Hematopoietic multipotent progenitor cell treated with erythropoietin and hydrocortisone succinate and interleukin-3 and kit ligand, for 17 days (in vitro differentiated cells): ENCODE measurements at regions not wholly inside any gene's neighbourhood (a gene's known extent, or its start where the extent isn't known, plus 50 kb on each side); places are given as distances from the start of the nearest gene placed in this dataset.

Experiments used
- DNase-seq: peaks from one replicate; pipeline ENCODE4 v3.0.0-alpha.2; 2015; ENCODE audit warnings: low spot score

DNA sequence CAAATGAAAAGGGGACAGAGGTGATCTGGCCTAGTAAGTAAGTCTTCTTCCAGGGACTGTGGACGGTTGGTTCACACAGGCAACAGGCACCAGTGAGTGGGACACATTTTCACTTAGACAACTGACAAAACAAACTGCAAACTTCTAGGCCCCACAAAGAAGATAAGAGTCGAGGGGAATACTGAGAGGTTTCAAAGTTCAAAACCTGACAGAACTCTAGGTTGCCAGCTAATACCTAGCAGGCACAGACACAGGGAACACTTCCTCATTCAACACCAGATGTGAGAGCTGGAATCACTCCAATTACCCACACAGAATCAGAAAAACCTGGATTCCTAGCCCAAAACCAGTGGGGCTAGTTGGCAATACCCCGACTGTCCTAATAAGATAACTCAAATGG lies 621.7 kb downstream of the ZPLD1 start:
- no peak for DNase-seq

DNA sequence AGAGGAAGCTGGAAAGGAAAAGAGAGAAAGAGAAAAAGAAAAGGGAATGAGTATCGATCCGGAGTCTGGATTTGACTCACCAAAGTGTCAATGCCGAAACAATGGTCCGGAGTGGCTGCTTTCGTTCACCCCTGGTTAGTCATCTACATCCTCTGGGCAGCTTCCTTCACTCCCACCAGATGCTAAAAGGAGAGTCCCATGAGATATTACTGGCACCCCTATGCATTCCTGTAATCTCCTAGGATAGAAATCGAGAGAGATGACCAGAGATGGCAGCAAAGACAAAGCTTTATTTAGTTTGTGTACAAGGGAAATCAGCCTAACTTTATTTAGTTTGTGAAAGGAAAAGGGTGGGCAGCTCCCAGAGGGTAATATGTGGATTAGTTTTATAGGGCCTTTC lies 622.2 kb downstream of the ZPLD1 start:
- no peak for DNase-seq

DNA sequence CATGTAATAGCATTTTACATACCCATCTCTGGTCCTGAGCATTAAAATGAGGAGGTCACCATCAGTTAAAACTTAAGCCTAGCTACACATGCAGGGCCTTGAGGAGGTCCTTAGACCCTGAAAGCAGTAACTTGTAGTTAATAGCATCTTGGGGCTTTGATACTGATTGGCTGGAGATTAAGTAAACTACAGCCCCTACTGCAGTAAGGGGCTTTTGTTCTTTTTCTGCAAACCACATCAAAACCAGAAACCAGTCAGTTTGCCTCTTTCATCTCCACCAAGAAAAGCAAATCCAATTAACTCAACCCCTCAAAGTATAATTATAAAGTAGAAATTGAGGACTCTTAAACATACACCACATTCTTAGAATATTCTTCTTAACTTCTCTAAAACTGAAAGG lies 622.7 kb downstream of the ZPLD1 start:
- no peak for DNase-seq

DNA sequence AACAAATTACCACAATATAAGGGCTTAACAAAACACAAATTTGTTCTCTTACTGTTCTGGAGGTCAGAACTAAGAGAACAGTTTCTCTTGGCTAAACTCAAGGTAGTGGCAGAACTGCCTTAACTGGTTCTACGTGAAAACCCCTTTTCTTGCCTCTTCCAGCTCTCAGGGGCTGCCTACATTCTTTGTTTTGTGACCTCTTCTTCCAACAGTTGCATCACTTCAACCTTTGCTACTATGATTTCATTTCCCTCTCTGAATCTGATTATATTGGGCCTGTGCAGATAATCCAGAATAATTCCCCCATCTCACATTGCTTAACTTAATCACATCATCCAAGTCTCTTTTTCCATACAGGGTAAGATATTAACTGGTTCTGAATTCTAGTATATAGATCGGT lies 624.6 kb downstream of the ZPLD1 start:
- no peak for DNase-seq

DNA sequence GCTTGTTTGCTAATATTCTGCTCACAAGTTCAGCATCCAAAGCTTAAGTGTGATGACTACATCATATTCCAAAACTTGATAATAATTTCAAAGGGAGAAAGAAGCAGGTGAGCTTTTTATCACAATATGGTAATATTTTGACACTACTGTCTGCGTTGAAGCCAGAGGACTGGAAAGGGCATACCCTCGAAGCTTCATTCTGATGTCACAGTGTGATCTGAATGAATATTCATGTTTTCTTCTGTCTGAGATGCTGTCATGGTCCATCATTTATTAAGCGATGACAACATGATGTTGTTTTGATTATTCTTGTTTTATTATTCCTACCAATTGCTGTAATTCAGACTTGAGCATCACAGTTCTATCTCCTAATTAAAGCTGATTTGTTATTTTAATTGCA lies 625.4 kb downstream of the ZPLD1 start:
- no peak for DNase-seq

DNA sequence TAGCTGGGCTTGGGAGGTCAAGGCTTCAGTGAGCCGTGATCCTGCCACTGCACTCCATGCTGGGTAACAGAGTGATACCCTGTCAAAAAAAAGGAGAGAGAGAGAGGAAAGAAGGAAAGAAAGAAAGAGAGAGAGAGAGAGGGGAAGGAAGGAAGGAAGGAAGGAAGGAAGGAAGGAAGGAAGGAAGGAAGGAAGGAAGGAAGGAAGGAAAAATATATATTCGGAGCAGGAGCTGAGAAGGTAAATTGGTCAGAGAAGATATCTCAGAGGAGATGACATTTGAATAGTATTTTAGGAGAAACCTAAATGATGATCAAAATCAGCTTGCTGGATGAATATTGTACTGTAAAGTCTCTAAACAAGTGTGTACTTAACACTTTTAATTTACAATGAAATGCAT lies 633.1 kb downstream of the ZPLD1 start:
- DNase-seq = no peak

DNA sequence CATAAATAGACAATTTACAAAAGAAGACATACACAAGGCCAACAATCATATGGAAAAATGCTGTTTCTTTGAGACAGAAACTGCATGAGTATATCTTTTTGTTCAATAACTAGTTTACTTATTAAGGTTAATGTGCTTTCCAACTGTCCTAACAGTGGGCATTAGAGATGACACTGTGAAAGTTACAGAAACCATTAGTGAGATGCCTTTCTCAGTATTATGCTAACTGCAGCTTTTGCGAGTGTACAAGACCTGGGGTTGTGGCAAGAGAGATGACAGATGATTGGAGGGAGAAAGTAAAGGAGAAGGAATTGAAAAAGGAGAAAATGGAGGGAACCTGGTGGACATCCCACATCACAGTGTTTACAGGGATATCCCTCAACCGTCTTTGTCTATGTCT lies 640.5 kb downstream of the ZPLD1 start:
- no peak for DNase-seq

DNA sequence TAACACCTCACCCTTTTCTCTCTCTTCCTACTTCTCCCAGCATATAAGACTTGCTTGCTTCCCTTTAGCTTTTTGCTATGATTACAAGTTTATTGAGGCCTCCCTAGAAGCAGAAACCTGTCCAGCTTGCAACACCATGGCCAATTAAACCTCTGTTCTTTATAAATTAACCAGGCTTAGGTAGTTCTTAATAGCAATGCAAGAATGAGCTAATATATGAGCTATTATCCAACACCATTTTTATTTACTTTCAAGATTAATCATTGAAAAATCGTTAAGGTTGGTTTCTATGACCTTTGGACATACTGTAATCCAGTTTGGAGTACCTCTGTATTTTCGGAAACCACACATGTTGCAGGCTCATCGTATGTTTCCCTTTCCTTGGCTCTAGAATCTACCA lies 643.1 kb downstream of the ZPLD1 start:
- no peak for DNase-seq

DNA sequence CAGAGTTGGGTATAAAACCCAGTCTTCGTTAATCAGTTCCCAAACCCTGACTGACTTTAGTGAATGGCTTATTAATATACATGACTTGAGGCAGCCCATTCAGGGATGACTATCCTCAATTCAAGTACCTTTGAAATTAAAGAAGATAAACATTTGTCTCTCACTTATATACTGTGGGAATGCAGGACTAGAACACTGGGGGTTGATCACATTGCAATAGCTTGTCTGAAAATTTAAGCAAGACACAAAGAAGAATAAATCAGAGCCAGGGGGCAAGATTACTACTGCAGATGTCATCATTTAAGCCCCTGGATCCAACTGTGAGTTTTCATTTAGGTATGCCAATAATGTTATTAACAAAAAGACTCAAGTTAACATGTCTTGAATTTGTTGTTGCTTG lies 647.7 kb downstream of the ZPLD1 start:
- DNase-seq = no peak

DNA sequence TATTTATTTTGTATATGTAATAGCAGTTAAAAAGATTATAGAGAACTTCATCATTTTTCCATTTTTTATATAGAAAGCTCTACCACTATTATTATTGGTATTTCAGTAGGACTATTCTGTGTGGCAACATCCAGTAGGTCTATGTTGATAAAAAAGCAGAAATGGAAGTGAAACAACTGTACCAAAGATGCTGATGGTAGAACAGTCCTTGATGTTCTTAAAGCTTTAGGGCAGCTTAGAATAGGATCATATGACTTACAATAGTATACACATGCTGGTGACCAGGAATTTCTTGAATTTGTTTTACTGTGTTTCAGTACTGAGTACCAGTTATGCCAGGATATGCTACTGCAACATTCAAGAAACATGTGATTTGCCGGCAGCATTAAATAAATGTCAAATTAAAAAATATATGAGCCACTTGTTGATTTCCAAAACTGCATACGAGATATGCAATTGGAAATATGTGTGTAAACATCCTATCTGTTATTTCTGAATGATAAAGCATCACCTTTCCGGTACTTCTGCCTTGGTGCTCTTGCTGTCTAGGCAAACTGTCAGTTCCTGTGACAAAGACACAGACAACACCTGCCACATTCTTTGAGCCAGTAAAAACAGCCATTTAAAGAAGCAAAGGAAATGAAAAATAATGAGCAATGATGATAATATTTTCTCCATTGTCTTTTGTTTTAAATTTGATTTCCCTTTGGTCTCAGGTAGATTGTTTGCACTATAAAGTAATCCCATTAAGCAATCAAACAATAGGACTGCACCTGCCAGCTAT lies 649.2 kb downstream of the ZPLD1 start:
- DNase-seq = no peak

DNA sequence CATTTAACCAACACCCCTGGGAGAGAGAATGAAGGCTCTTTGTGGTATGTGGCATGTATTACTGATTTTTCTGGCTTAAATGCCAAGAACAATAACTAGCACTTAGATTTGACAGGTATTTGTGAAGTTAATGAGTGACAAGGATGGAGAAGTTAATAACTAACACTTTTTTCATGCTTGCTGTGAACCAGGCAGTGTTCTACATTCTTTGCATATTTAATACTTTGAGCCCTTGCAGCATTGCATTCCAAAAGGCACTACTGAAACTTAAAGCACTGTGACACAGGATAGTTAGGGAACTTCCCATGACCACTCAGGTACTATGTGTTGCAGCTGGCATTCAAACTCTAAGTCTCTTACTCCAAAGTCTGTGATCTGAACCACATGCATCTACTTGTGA lies 650.6 kb downstream of the ZPLD1 start:
- no peak for DNase-seq

DNA sequence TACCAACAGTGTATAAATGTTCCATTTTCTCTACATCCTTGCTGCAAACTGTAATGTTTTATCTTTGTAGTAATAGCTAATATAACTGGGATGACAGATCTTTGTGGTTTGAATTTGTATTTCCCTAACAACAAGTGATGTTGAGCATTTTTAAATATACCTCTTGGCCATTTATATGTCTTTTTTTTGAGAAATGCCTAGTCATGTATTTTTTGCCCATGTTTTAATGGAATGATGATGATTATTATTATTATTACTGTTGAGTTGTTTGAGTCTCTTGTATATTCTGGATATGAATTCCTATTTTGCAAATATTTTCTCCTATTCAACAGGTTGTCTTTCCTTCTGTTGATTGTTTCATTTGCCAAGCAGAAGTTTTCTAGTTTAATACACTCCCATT lies 654.9 kb downstream of the ZPLD1 start:
- no peak for DNase-seq

DNA sequence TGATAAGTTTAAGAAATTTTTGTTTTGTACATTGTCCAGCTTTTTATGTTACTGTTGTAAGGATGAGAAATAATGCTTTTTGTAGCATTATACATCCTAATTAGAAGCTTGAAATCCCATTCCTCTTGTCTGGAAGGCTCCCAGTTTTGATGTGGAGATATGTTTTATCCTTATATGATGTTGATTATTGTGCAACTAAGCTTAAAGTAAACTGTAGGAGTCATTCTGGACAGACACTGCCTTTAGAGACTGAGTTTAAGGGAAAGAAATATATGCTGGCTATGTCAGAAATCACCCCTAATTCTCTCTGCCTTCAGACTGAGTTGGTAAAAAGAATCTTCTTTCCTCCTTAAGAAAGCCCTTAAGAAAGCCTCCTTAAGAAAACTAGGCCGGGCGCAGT lies 670.4 kb downstream of the ZPLD1 start:
- DNase-seq = no peak

DNA sequence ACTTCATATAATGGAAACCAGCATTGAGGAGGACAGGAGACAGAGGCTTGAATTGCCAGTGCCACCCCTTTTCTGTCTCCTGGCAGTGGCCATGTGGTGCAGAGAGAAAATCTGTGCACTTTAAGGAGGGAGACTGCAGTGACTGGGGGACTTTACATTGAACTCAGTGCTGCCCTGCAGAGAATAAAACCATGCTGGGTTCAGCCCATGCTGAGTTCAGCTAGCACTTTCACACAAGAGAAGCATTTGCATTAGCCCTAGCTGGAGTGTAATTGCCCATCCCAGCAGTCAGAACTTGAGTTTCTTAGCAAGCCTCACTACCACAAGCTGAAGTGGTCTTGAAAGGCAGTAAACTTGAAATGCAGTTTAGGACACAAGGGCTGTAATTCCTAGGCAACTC lies 677.5 kb downstream of the ZPLD1 start:
- no peak for DNase-seq

DNA sequence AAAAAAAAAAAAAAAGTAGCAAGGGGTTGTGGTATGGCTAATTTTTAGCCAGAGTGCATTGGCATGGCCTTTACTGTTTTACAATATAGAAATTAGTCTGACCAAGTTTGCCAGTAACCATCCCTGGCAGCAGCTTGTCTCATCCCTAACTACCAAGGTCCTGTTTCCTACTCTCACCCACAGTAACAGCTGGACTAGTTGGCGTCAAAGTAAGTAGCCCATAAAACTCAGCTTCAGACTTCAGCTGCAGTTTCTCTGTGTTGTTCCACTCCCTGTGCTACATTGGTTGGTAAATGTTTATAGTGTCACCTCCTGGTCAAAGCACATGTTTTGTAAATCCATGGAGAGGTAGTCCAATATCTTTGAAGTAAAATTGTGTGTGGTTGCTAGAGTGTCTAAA lies 691.3 kb downstream of the ZPLD1 start:
- no peak for DNase-seq

DNA sequence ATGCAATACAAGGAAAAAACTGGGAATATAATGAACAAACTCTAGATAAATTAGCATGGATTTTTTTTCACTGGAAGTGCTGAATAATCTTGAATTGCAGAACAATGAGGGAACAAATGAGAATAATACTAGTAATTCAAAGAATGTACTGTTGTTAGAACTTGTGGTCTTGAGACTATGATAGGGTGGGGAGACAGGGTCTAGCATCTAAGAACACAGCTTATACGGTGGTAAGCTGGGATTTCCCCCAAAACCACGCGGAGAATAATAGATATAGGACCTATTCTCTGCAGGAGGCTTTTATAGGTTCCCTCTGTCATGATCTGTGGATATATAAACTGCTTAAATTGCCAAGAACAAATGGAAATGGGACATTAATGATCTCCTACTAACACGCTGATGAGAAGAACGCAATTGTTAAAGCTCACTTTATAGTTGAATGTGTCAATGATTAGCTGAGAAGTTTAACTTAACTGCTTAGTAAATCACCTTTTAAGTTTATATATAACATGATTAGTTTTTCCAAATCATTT lies 692.3 kb downstream of the ZPLD1 start:
- no peak for DNase-seq

DNA sequence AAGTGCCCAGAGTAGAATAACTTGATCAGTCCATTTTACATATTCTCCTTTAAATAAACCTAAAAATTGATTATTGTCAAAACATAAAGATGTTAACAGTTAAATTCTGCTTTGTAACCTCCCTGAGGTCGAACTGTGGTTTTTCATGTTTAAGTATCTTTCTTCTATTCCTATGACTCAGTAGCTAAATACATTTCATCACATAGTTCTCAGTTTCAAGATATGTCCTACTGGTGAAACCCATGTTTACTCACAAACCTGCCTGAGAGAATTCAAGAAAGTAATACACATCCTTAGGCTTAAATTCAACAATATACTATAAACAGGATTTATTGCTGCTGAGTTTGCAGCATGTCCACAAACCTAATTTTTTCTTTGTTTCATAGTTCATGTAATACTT lies 692.9 kb downstream of the ZPLD1 start:
- no peak for DNase-seq

DNA sequence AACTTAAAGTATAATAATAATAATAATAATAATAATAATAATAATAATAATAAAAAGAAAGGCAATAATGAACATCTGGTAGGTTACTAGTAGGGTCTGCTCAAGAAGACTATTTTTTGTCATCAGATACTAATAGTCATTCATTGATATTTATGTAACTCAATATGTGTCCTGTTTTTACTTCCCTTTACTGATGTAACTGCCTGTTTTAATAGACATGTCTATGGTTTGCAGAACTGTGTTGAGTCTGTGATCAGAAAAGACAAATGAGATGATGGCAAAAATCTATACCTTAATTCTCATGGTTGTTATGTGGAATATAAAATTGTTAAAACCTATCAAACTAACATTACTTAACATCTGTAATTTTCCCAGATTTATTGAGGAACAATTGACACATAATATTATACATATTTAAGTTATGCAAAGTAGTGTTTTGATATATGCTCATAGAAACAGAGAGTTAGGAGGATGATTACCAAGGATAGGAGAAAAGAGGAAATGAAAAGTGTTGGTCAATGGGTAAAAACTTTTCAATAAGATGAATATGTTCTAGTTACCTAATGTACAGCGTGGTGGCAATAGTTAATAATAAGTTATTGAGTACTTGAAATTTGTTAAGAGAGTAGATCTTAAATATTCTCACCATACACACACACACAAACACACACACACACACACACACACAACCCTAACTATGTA lies 699.4 kb downstream of the ZPLD1 start:
- DNase-seq = no peak

DNA sequence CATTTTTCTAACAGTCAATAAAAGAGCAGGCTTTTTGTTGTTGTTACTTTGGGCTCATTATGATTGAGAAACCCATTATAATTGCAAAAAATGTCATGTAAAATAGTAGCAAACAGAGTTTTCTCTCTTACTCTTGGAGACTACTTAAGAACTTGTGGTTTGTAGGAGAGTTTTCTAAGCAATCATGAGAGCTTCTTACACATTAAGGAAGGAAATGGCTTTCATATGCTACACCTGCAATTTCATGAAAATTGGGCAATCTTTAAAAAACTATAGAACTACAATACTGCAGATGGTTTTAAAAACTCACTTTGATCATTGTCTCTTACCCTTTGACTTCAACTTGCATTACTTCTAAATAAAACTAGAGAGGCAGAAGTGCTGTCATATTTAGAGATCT lies 701.8 kb downstream of the ZPLD1 start:
- no peak for DNase-seq

DNA sequence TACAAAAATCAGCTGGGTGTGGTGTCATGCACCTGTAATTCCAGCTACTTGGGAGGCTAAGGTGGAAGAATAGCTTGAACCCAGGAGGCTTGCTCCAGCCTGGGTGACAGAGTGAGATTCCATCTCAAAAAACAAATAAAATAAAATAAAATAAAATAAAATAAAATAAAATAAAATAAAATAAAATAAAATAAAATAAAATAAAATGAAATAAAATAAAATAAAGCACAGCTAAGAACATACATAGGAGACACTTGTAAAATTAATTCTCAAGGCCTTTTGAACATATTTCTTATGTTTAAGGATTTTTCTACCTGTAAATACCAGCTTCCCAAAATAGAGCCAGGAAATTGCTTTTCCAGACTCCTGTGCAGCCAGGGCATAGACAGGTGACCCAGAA lies 703.0 kb downstream of the ZPLD1 start:
- no peak for DNase-seq

DNA sequence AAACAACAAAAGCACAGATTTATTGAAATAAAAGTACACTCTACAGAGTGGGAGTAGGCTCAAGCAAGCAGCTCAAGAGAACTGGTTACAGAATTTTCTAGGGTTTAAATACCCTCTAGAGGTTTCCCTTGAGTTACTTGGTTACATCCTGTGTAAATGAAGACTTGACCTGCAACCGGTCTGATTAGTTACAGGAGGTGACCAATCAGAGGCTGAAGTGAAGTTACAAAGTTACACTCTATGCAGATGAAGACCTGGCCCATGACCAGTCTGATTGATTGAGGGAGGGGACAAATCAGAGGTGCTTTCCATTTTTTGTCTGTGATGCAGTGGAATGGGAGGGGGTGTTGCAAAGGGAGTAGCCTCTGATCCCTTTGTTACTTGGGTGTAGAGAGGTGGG lies 723.4 kb downstream of the ZPLD1 start:
- DNase-seq = no peak

DNA sequence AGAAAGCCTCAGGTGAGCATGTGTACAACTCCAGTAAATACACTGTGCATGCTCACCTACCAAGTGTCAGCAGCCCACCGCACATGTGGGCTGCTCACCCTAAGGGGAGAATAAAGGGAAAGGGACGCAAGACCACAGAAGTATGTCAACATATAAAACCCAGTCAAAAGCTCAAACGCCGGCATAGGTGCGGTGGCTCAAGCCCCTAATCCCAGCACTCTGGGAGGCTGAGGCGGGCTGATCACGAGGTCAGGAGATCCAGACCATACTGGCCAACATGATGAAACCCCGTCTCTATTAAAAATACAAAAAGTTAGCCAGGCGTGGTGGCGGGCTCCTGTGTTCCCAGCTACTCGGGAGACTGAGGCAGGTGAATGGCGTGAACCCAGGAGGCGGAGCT lies 732.1 kb downstream of the ZPLD1 start:
- DNase-seq = no peak

DNA sequence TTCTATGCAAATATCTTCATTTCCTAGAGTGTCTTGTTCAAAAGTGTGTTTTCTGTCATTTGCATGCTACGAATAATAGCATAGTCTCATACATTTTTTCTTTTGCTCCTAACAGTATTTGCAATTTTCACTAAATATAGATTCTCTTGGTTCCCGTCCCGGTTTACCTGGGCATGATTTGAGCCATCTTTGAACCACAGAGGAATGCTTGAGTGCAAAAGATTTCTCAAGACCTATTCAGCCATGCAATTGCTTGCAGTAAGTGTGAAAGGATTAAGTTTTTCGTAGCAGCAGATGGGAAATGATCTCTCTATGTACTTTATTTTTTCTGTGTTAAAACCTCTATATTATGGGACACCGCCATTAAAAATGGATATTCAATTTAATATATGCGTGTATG lies 733.0 kb downstream of the ZPLD1 start:
- no peak for DNase-seq

DNA sequence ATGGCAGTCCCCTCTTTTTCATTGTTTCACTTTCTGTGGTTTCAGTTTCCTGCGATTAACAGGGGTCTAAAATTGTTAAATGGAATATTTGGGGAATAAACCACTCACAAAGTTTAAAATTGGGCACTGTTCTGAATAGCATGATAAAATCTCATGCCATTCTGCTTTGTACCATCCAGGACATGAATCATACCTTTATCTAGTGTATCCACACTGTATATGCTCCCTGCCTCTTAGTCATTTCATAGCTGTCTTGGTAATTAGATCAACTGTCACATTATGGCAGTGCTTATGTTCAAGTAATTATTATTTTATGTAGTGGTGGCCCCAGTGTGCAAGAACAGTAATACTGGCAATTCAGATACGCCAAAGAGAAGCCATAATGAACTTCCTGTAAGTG lies 734.5 kb downstream of the ZPLD1 start:
- no peak for DNase-seq
